ENCODE measurements at regions not wholly inside any gene's neighbourhood (a gene's known extent, or its start where the extent isn't known, plus 50 kb on each side); places are given as distances from the start of the nearest gene placed in this dataset.

- Histone ChIP-seq H3K36me3 (ENCODE audit: insufficient read depth) (no peaks in the 10 kb centered on the region), H3K4me2 (no peak overlapping the region), H3K9me2 (ENCODE audit: insufficient read depth) (peaks cover 4% of the 10 kb centered on the region; the same call in 1 of the 2 replicates), H3K79me2 (replicated peaks; ENCODE audit: insufficient read depth) (no peaks in the 10 kb centered on the region), H3K27ac (ENCODE audit: low read depth) (no peak overlapping the region), H3K4me1 (ENCODE audit: insufficient read depth) (peaks cover 4% of the 10 kb centered on the region; the same call in 1 of the 2 replicates), H3K4me3 (no peak overlapping the region), H3K27me3 (ENCODE audit: insufficient read depth) (peaks cover 18% of the 10 kb centered on the region), H2AFZ (no peak overlapping the region), H3F3A (replicated peaks; ENCODE audit: low read depth) (no peaks in the 10 kb centered on the region), H4K20me1 (replicated peaks; ENCODE audit: insufficient read depth) (no peaks in the 10 kb centered on the region)
- H3K9me3 Mint-ChIP-seq = no peaks in the 10 kb centered on the region
- TF ChIP-seq EZH2 (IDR thresholded peaks at IDR 0.05; ENCODE audit: low read depth, unreplicated experiment) = no peak
- TF ChIP-seq STAT1 (IDR thresholded peaks at IDR 0.05; ENCODE audit: unreplicated experiment) = no peak
- no peak for TF ChIP-seq JUNB (IDR thresholded peaks at IDR 0.05; ENCODE audit: unreplicated experiment)
- TF ChIP-seq ZNF462 (CRISPR knock-in tag; IDR thresholded peaks at IDR 0.05) = no peak
- H3K36me3 Mint-ChIP-seq (ENCODE audit: low read depth) = no peaks in the 10 kb centered on the region
- no peak overlapping the region for H3K4me3 Mint-ChIP-seq
- no peak for DNase-seq (ENCODE audit: low spot score)
- H3K27ac Mint-ChIP-seq = no peak overlapping the region
- ATAC-seq = no peak
- H3K27me3 Mint-ChIP-seq (ENCODE audit: insufficient read depth, low read depth, poor library complexity) = peaks cover 24% of the 10 kb centered on the region
- peaks cover 11% of the 10 kb centered on the region for H3K4me1 Mint-ChIP-seq
Observed at GRCh38 chr9:126147936-126148870, 178.4 kb upstream of the MVB12B start.

- peaks cover 18% of the 10 kb centered on the region for H3K27me3 ChIP-seq (ENCODE audit: insufficient read depth)
- TF ChIP-seq JUNB (IDR thresholded peaks at IDR 0.05; ENCODE audit: unreplicated experiment) = no peak
- no peak for TF ChIP-seq EZH2phosphoT487 (IDR thresholded peaks at IDR 0.05; ENCODE audit: unreplicated experiment)
- no peak for TF ChIP-seq NANOG (IDR thresholded peaks at IDR 0.05; ENCODE audit: borderline replicate concordance)
- TF ChIP-seq STAT1 (IDR thresholded peaks at IDR 0.05; ENCODE audit: unreplicated experiment) = no peak
- no peak for TF ChIP-seq ZNF331 (CRISPR knock-in tag; IDR thresholded peaks at IDR 0.05; ENCODE audit: low read depth)
- no peak for TF ChIP-seq POLR2AphosphoS5 (IDR thresholded peaks at IDR 0.05; ENCODE audit: low read depth)
- TF ChIP-seq ETS1 (IDR thresholded peaks at IDR 0.05) = no peak
- H3K27ac Mint-ChIP-seq = no peak overlapping the region
- H3K4me2 ChIP-seq = no peak overlapping the region
- no peaks in the 10 kb centered on the region for H3K36me3 Mint-ChIP-seq (ENCODE audit: low read depth)
- peaks cover 11% of the 10 kb centered on the region for H3K4me1 Mint-ChIP-seq
- H3K4me1 ChIP-seq (ENCODE audit: insufficient read depth) = peaks cover 4% of the 10 kb centered on the region; the same call in 1 of the 2 replicates
- DNase-seq (ENCODE audit: low spot score) (no peak), ATAC-seq (no peak)
- H3K36me3 ChIP-seq (ENCODE audit: insufficient read depth) = no peaks in the 10 kb centered on the region
- H3K27ac ChIP-seq (ENCODE audit: low read depth) = no peak overlapping the region
- no peak overlapping the region for H3K4me3 ChIP-seq
- no peak overlapping the region for H2AFZ ChIP-seq
- H3K79me2 ChIP-seq (replicated peaks; ENCODE audit: insufficient read depth) = no peaks in the 10 kb centered on the region
- no peaks in the 10 kb centered on the region for H3K9me3 Mint-ChIP-seq
- H3F3A ChIP-seq (replicated peaks; ENCODE audit: low read depth) = no peaks in the 10 kb centered on the region
- H3K4me3 Mint-ChIP-seq = no peak overlapping the region
- peaks cover 9% of the 10 kb centered on the region; the same call in 1 of the 2 replicates for H3K9me2 ChIP-seq (ENCODE audit: insufficient read depth)
- no peaks in the 10 kb centered on the region for H4K20me1 ChIP-seq (replicated peaks; ENCODE audit: insufficient read depth)
- peaks cover 23% of the 10 kb centered on the region for H3K27me3 Mint-ChIP-seq (ENCODE audit: insufficient read depth, low read depth, poor library complexity)
Observed at GRCh38 chr9:126148994-126149393, 177.6 kb upstream of the MVB12B start.

All from GM23338 (cell line).